ENCODE measurements at regions not wholly inside any gene's neighbourhood (a gene's known extent, or its start where the extent isn't known, plus 50 kb on each side); places are given as distances from the start of the nearest gene placed in this dataset.

DNA sequence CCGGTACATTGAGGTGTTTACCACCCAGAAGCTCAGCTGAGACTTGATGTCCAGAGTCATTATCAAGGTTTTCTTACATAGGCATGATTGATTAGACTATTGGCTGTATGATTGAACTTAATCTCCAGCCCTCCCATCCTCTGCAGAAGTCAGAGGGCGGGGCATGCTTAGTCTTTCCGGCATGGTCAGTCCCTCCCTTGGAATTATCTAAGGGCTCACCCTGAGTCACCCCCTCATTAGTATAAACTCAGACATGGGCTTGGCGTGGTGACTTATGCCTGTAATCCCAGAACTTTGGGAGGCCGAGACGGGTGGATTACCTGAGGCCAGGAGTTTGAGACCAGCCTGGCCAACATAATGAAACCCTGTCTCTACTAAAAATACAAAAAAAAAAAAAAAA, 243.9 kb downstream of the VAPA start:
- Histone ChIP-seq H3K79me2 (ENCODE audit: control insufficient read depth, insufficient read depth, low read length) (no peaks in the 10 kb centered on the region), H3K27me3 (ENCODE audit: control insufficient read depth, extremely low read depth, insufficient read depth, low read length) (no peaks in the 10 kb centered on the region), H3K4me2 (ENCODE audit: control insufficient read depth, extremely low read depth, insufficient read depth, low read depth, low read length) (no peak overlapping the region), H4K20me1 (ENCODE audit: control insufficient read depth, extremely low read depth, insufficient read depth, low read length) (no peaks in the 10 kb centered on the region), H3K36me3 (ENCODE audit: control insufficient read depth in 2 of 2, extremely low read depth in 1 of 2, insufficient read depth in 2 of 2, low read length in 2 of 2) (no peaks in the 10 kb centered on the region), H3K27ac (ENCODE audit: control insufficient read depth, insufficient read depth, low read length) (no peak overlapping the region), H2AFZ (ENCODE audit: control insufficient read depth, low read length) (no peak overlapping the region), H3K9me1 (ENCODE audit: control insufficient read depth, extremely low read depth, insufficient read depth, low read length) (no peaks in the 10 kb centered on the region), H3K9ac (ENCODE audit: control insufficient read depth, extremely low read depth, insufficient read depth, low read length) (no peak overlapping the region), H3K4me1 (ENCODE audit: control insufficient read depth, extremely low read depth, insufficient read depth, low read length) (no peaks in the 10 kb centered on the region), H3K4me3 (ENCODE audit: control insufficient read depth in 2 of 3, extremely low read depth in 1 of 3, insufficient read depth in 2 of 3, low read depth in 1 of 3, low read length in 3 of 3) (no peak overlapping the region), H3K9me3 (ENCODE audit: control insufficient read depth, low read depth, low read length) (no peaks in the 10 kb centered on the region)
- dilution Hi-C loops (cut with MboI; ENCODE audit: extremely low pct_ligation_motif_present, low sequenced_read_pairs), result no loop called here
- FAIRE-seq, result no peak
- no peak for DNase-seq (ENCODE audit: low read depth, low spot score)
- no peak for TF ChIP-seq EZH2 (IDR thresholded peaks at IDR 0.05; ENCODE audit: low read length)
- TF ChIP-seq, protein P1, sequence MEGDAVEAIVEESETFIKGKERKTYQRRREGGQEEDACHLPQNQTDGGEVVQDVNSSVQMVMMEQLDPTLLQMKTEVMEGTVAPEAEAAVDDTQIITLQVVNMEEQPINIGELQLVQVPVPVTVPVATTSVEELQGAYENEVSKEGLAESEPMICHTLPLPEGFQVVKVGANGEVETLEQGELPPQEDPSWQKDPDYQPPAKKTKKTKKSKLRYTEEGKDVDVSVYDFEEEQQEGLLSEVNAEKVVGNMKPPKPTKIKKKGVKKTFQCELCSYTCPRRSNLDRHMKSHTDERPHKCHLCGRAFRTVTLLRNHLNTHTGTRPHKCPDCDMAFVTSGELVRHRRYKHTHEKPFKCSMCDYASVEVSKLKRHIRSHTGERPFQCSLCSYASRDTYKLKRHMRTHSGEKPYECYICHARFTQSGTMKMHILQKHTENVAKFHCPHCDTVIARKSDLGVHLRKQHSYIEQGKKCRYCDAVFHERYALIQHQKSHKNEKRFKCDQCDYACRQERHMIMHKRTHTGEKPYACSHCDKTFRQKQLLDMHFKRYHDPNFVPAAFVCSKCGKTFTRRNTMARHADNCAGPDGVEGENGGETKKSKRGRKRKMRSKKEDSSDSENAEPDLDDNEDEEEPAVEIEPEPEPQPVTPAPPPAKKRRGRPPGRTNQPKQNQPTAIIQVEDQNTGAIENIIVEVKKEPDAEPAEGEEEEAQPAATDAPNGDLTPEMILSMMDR (optimal IDR thresholded peaks at IDR 0.05 in 1 of 3, IDR thresholded peaks at IDR 0.05 in 1 of 3, conservative IDR thresholded peaks at IDR 0.05 in 1 of 3; ENCODE audit: extremely low read depth in 1 of 3, insufficient read depth in 2 of 3, low read length in 3 of 3), result no peak

DNA sequence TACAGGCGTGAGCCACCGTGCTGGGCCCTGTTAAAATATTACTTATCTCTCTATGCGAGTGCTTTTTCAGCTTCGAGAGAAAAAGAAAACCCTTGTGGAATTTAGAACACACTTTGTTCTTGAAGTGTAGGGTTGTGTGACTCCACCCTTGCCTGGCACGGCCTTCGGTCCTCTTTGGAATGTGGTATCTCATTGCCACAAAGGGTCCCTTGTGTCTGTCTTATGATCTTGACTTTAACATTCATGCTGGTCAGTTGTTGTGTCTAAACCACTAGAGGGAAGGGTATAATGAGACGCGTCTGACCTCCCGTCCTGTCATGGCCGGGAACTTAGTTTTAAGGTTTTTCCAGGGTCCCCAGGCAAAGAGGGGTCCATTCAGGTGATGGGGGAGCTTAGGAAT, 246.4 kb downstream of the VAPA start:
- H3K9me3 ChIP-seq (ENCODE audit: control insufficient read depth, low read depth, low read length), result no peaks in the 10 kb centered on the region
- H3K27me3 ChIP-seq (ENCODE audit: control insufficient read depth, extremely low read depth, insufficient read depth, low read length), result no peaks in the 10 kb centered on the region
- H3K9me1 ChIP-seq (ENCODE audit: control insufficient read depth, extremely low read depth, insufficient read depth, low read length), result no peaks in the 10 kb centered on the region
- H3K4me3 ChIP-seq (ENCODE audit: control insufficient read depth in 2 of 3, extremely low read depth in 1 of 3, insufficient read depth in 2 of 3, low read depth in 1 of 3, low read length in 3 of 3), result no peak overlapping the region
- H3K79me2 ChIP-seq (ENCODE audit: control insufficient read depth, insufficient read depth, low read length), result no peaks in the 10 kb centered on the region
- TF ChIP-seq, protein P1 (optimal IDR thresholded peaks at IDR 0.05 in 1 of 3, IDR thresholded peaks at IDR 0.05 in 1 of 3, conservative IDR thresholded peaks at IDR 0.05 in 1 of 3; ENCODE audit: extremely low read depth in 1 of 3, insufficient read depth in 2 of 3, low read length in 3 of 3), result no peak
- no peak for TF ChIP-seq EZH2 (IDR thresholded peaks at IDR 0.05; ENCODE audit: low read length)
- no peaks in the 10 kb centered on the region for H3K36me3 ChIP-seq (ENCODE audit: control insufficient read depth in 2 of 2, extremely low read depth in 1 of 2, insufficient read depth in 2 of 2, low read length in 2 of 2)
- no peak overlapping the region for H3K9ac ChIP-seq (ENCODE audit: control insufficient read depth, extremely low read depth, insufficient read depth, low read length)
- no peak for DNase-seq (ENCODE audit: low read depth, low spot score)
- no peaks in the 10 kb centered on the region for H3K4me1 ChIP-seq (ENCODE audit: control insufficient read depth, extremely low read depth, insufficient read depth, low read length)
- no peak overlapping the region for H3K4me2 ChIP-seq (ENCODE audit: control insufficient read depth, extremely low read depth, insufficient read depth, low read depth, low read length)
- no peaks in the 10 kb centered on the region for H4K20me1 ChIP-seq (ENCODE audit: control insufficient read depth, extremely low read depth, insufficient read depth, low read length)
- dilution Hi-C loops (cut with MboI; ENCODE audit: extremely low pct_ligation_motif_present, low sequenced_read_pairs), result no loop called here
- H2AFZ ChIP-seq (ENCODE audit: control insufficient read depth, low read length), result no peak overlapping the region
- FAIRE-seq, result no peak
- no peak overlapping the region for H3K27ac ChIP-seq (ENCODE audit: control insufficient read depth, insufficient read depth, low read length)

Data from keratinocyte (primary cell).